GM21526 (cell line): ENCODE measurements at regions not wholly inside any gene's neighbourhood (a gene's known extent, or its start where the extent isn't known, plus 50 kb on each side); places are given as distances from the start of the nearest gene placed in this dataset.
"Not testable (repeated sequence)": the region's sequence is repeated elsewhere in the genome, so short reads cannot be mapped to it uniquely, and the experiment has no call there.

Experiments used
- ATAC-seq: cut with Tn5 transposase; IDR thresholded peaks from one replicate; pipeline ENCODE4 v1.9.1; 2021; ENCODE audit warnings: moderate library complexity; ENCODE audit not compliant: unreplicated experiment, low FRiP score

GRCh38 chr18:79592684-79593083, 86.9 kb upstream of the CTDP1 start:
- not testable (repeated sequence) for ATAC-seq

GRCh38 chr18:79595876-79596374, 83.7 kb upstream of the CTDP1 start:
- ATAC-seq, result no peak

GRCh38 chr18:79596446-79597175, 83.0 kb upstream of the CTDP1 start:
- no peak for ATAC-seq

GRCh38 chr18:79597176-79597830, 82.3 kb upstream of the CTDP1 start:
- ATAC-seq, result no peak

- no peak for ATAC-seq
These were observed 81.6 kb upstream of the CTDP1 start for GRCh38 chr18:79597831-79598632.

GRCh38 chr18:79598633-79599175, 80.9 kb upstream of the CTDP1 start:
- ATAC-seq, result no peak

- no peak for ATAC-seq
These were observed 80.1 kb upstream of the CTDP1 start for GRCh38 chr18:79599441-79599931.

- ATAC-seq, result no peak
These were observed 79.5 kb upstream of the CTDP1 start for GRCh38 chr18:79600141-79600540.

GRCh38 chr18:79600596-79600995, 79.0 kb upstream of the CTDP1 start:
- ATAC-seq, result no peak

- no peak for ATAC-seq
These were observed 78.4 kb upstream of the CTDP1 start for GRCh38 chr18:79601234-79601633.

- no peak for ATAC-seq
These were observed 76.0 kb upstream of the CTDP1 start for GRCh38 chr18:79603321-79604204.

- ATAC-seq, result no peak
These were observed 75.2 kb upstream of the CTDP1 start for GRCh38 chr18:79604205-79604912.

GRCh38 chr18:79604913-79605880, 74.4 kb upstream of the CTDP1 start:
- no peak for ATAC-seq

- not testable (repeated sequence) for ATAC-seq
These were observed 73.5 kb upstream of the CTDP1 start for GRCh38 chr18:79606071-79606470.

GRCh38 chr18:79606621-79607331, 72.8 kb upstream of the CTDP1 start:
- ATAC-seq, result no peak

- ATAC-seq, result no peak
These were observed 72.1 kb upstream of the CTDP1 start for GRCh38 chr18:79607361-79607952.

GRCh38 chr18:79608069-79608468, 71.5 kb upstream of the CTDP1 start:
- ATAC-seq, result no peak
